K562 (cell line): ENCODE measurements at regions not wholly inside any gene's neighbourhood (a gene's known extent, or its start where the extent isn't known, plus 50 kb on each side); places are given as distances from the start of the nearest gene placed in this dataset.

Experiments
- ATAC-seq: fragments of 200-7000 bp; cut with Tn5 transposase; 3 replicates; pipeline ENCODE4 v1.9.1; 2020; ENCODE audit warnings: moderate library complexity
- BruUV-seq: library from RNA; stranded (reverse); fragments of 400-500 nt; replicated peaks from 2 replicates; lab custom pipeline; 2021; lab: Mats Ljungman, UMichigan
- CTCF ChIA-PET: fragments of 300-600 bp; formaldehyde crosslinking; extraction: SDS; loops from one replicate; lab custom pipeline; 2021; ENCODE audit warnings: low intra/inter-chr PET ratio; lab: Yijun Ruan, JAX
- POLR2A ChIA-PET: fragments of 300-600, 350-650 bp; sonication (Branson Sonifier 250); formaldehyde crosslinking; extraction: SDS; loops from one replicate; lab custom pipeline; 2021; ENCODE audit warnings: antibody characterized with exemption, inconsistent platforms; lab: Yijun Ruan, JAX
- DNase-seq, 4 experiments: peaks; one replicate each; pipeline versions ENCODE4 v3.0.0 to v3.0.0-alpha.2; 2011 to 2018; ENCODE audit warnings: low spot score in 3 of 4, mixed read lengths in 3 of 4; ENCODE audit errors: extremely low read depth in 1 of 4
- FAIRE-seq: peaks from 2 replicates; lab custom pipeline; 2011; peaks lifted over from hg19 to GRCh38; lab: Jason Lieb, UNC
- H2AFZ ChIP-seq: 2 replicates; pipeline ENCODE4 v1.6.0; 2011; ENCODE audit warnings: low read depth, low read length, control low read depth, inconsistent platforms
- H3K27ac ChIP-seq: fragments of 200-600 bp; 3 replicates; pipeline ENCODE4 v1.8.0; 2011; ENCODE audit warnings: low read depth, mild to moderate bottlenecking, control low read depth, inconsistent platforms, low read length, moderate library complexity, mixed read lengths; ENCODE audit errors: extremely low read depth
- H3K27me3 ChIP-seq, 2 experiments: fragments of 300-600 bp in 1 of 2; 2 replicates in 1 of 2; 3 replicates in 1 of 2; pipeline versions ENCODE4 v1.6.0 to v1.8.0; 2011; ENCODE audit warnings: inconsistent platforms in 2 of 2, low read length in 2 of 2, mild to moderate bottlenecking in 1 of 2, mixed read lengths in 1 of 2, moderate library complexity in 1 of 2; ENCODE audit not compliant: control insufficient read depth in 2 of 2, insufficient read depth in 2 of 2
- H3K36me3 ChIP-seq: fragments of 300-600 bp; 3 replicates; pipeline ENCODE4 v1.8.0; 2011; ENCODE audit warnings: mild to moderate bottlenecking, low read length, inconsistent platforms; ENCODE audit not compliant: control insufficient read depth, insufficient read depth
- H3K4me1 ChIP-seq, 2 experiments: fragments of 200-600 bp in 1 of 2; replicated peaks in 1 of 2; 2 replicates in 1 of 2; 3 replicates in 1 of 2; pipeline versions ENCODE4 v1.5.1 to v1.8.0; 2011; ENCODE audit warnings: inconsistent platforms in 2 of 2, low read length in 2 of 2, mild to moderate bottlenecking in 1 of 2, mixed read lengths in 1 of 2, moderate library complexity in 1 of 2; ENCODE audit not compliant: control insufficient read depth in 2 of 2, insufficient read depth in 2 of 2
- H3K4me2 ChIP-seq: 2 replicates; pipeline ENCODE4 v1.6.1; 2011; ENCODE audit warnings: low read length, control low read depth, inconsistent platforms, mixed read lengths; ENCODE audit not compliant: insufficient read depth
- H3K4me3 ChIP-seq: fragments of 200-600 bp; sonication (generic), shearing (Covaris generic); 2 replicates; pipeline ENCODE4 v1.5.1; 2016; ENCODE audit warnings: control low read depth, inconsistent platforms
- H3K79me2 ChIP-seq: fragments of 200-600 bp; 3 replicates; pipeline ENCODE4 v1.8.0; 2011; ENCODE audit warnings: low read length, inconsistent platforms; ENCODE audit not compliant: control insufficient read depth, insufficient read depth
- H3K9ac ChIP-seq, 2 experiments: 2 replicates each; pipeline versions ENCODE4 v1.6.0 to v1.6.1; 2011; ENCODE audit warnings: low read depth in 2 of 2, low read length in 2 of 2, control low read depth in 1 of 2, inconsistent platforms in 1 of 2, mild to moderate bottlenecking in 1 of 2, mixed read lengths in 1 of 2; ENCODE audit not compliant: insufficient read depth in 1 of 2
- H3K9me1 ChIP-seq: one replicate; pipeline ENCODE4 v1.6.0; 2011; ENCODE audit warnings: inconsistent platforms, mild to moderate bottlenecking, low read length, moderate library complexity; ENCODE audit not compliant: control insufficient read depth, insufficient read depth
- H3K9me3 ChIP-seq: replicated peaks from 2 replicates; pipeline ENCODE4 v1.5.1; 2011; ENCODE audit warnings: low read depth, low read length, inconsistent platforms; ENCODE audit not compliant: control insufficient read depth, insufficient read depth
- H4K20me1 ChIP-seq: replicated peaks from 2 replicates; pipeline ENCODE4 v1.6.1; 2011; ENCODE audit warnings: low read length, inconsistent platforms, mixed read lengths; ENCODE audit not compliant: control insufficient read depth, insufficient read depth
- DEAF1 ChIP-seq: fragments of 450-650 bp; formaldehyde crosslinking; IDR thresholded peaks from 2 replicates; pipeline ENCODE4 v1.4.0; 2020; ENCODE audit warnings: mild to moderate bottlenecking, moderate library complexity
- DMBX1 ChIP-seq: fragments of 250-450 bp; sonication (Bioruptor Pico); IDR thresholded peaks from 2 replicates; pipeline ENCODE4 v1.8.0; 2022; ENCODE audit warnings: inconsistent platforms, mild to moderate bottlenecking, moderate library complexity, borderline replicate concordance
- HMGXB4 ChIP-seq: sonication (generic); formaldehyde crosslinking; IDR thresholded peaks from 2 replicates; pipeline ENCODE4 v1.8.1; 2023; ENCODE audit warnings: mild to moderate bottlenecking, missing genetic modification reagents
- RAD21 ChIP-seq, 2 experiments: fragments of 250-450 bp in 1 of 2; fragments of 450-650 bp in 1 of 2; sonication (Bioruptor Pico) in 1 of 2; formaldehyde crosslinking in 1 of 2; IDR thresholded peaks in 1 of 2; conservative IDR thresholded peaks in 1 of 2; 2 replicates each; pipeline versions ENCODE4 v1.4.0 to v1.8.0; 2020 to 2022; ENCODE audit warnings: mild to moderate bottlenecking in 2 of 2, moderate library complexity in 1 of 2
- ZBTB1 ChIP-seq: sonication (generic); formaldehyde crosslinking; IDR thresholded peaks from 2 replicates; pipeline ENCODE4 v1.8.1; 2023; ENCODE audit warnings: missing genetic modification reagents, low read depth, mild to moderate bottlenecking, borderline replicate concordance
- WGBS: fragments of 100-300 bp; shearing (Covaris generic); methylation state at CpG from one replicate; pipeline ENCODE4 v1.1.6; 2016; ENCODE audit warnings: low coverage, mixed read lengths; ENCODE audit not compliant: insufficient coverage; ENCODE audit errors: missing lambda C conversion rate; 5-methylcytosine and 5-hydroxymethylcytosine counted together
- in situ Hi-C: fragments of 300-500 bp; cut with MboI; formaldehyde crosslinking; loops from 4 replicates; pipeline ENCODE4 v1.15.0; 2018; ENCODE audit warnings: inconsistent platforms, mixed read lengths
- intact Hi-C: fragments of 100-400 bp; cut with micrococcal nuclease; formaldehyde crosslinking; loops from 2 replicates; pipeline ENCODE4 v1.14.2; 2022

- no peak overlapping the region for H3K27ac ChIP-seq
- FAIRE-seq (no peak), DNase-seq (no peak)
- no peaks in the 10 kb centered on the region for H3K27me3 ChIP-seq
- ChIA-PET CTCF (no interaction called here), POLR2A (interaction anchor here (0.6 kb wide), 1 partner anchor 262 kb away, joined by 3 read pairs; no protein-coding TSS in a partner anchor)
- no peaks in the 10 kb centered on the region for H3K9me1 ChIP-seq
- H4K20me1 ChIP-seq = no peaks in the 10 kb centered on the region
- H3K79me2 ChIP-seq = no peaks in the 10 kb centered on the region
- H3K4me1 ChIP-seq = no peaks in the 10 kb centered on the region
- H3K9ac ChIP-seq = no peak overlapping the region
- in situ Hi-C loops = no loop called here
- WGBS = 2% methylated on average over 3 of the region's 3 CpGs
- no peak overlapping the region for H2AFZ ChIP-seq
- no peak overlapping the region for H3K4me2 ChIP-seq
- no peaks in the 10 kb centered on the region for H3K9me3 ChIP-seq
- BruUV-seq = no TSS peak
- TF ChIP-seq DMBX1 (CRISPR knock-in tag) (0 out of 2 replicates have a peak, but pooled peaks have one; percentile 35), HMGXB4 (CRISPR knock-in tag) (no peak), DEAF1 (CRISPR knock-in tag) (0 out of 2 replicates have a peak, but pooled peaks have one; percentile 35), RAD21 (CRISPR knock-in tag; conservative IDR thresholded peaks at IDR 0.05 in 1 of 2, IDR thresholded peaks at IDR 0.05 in 1 of 2) (peak in 1 of 2 experiments; percentile 43; a peak in 2 of 4 replicates), ZBTB1 (CRISPR knock-in tag) (no peak)
- TF ChIP-seq, all 486 proteins: peak for 3
- Histone ChIP-seq H3K36me3 (no peaks in the 10 kb centered on the region), H3K4me3 (no peak overlapping the region)
- ATAC-seq = no peak; the same call in 2 of the 3 replicates
- intact Hi-C loops = no loop called here
Measured at GRCh38 chr1:221874285-221875003, 132.6 kb upstream of the DUSP10 start.
